ENCODE measurements at regions not wholly inside any gene's neighbourhood (a gene's known extent, or its start where the extent isn't known, plus 50 kb on each side); places are given as distances from the start of the nearest gene placed in this dataset.

DNA sequence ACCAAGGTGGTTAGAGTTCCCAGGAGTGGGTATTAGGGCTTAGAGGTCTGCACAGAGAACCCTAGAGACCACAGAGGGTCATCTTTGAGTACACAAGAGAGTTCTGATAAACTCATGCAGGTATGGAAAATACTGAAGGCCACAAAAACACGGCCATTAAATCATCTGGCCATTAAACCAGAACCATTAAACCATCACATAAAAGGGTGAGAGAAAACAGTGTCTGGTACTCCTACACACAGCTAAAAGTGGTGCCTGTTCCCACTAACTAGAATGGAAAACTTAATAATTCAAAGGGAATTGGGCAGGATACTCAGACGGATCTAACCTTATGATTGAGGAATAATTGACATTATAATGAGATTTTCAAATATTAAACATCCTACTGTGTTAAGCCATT lies 679.4 kb downstream of the TNS3 start:
- TF ChIP-seq, protein P1, sequence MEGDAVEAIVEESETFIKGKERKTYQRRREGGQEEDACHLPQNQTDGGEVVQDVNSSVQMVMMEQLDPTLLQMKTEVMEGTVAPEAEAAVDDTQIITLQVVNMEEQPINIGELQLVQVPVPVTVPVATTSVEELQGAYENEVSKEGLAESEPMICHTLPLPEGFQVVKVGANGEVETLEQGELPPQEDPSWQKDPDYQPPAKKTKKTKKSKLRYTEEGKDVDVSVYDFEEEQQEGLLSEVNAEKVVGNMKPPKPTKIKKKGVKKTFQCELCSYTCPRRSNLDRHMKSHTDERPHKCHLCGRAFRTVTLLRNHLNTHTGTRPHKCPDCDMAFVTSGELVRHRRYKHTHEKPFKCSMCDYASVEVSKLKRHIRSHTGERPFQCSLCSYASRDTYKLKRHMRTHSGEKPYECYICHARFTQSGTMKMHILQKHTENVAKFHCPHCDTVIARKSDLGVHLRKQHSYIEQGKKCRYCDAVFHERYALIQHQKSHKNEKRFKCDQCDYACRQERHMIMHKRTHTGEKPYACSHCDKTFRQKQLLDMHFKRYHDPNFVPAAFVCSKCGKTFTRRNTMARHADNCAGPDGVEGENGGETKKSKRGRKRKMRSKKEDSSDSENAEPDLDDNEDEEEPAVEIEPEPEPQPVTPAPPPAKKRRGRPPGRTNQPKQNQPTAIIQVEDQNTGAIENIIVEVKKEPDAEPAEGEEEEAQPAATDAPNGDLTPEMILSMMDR (IDR thresholded peaks at IDR 0.05), result no peak
- no peak for TF ChIP-seq POLR2A (IDR thresholded peaks at IDR 0.05)
